SK-N-SH treated with all-trans-retinoic acid at 6 μM for 48 hours (cell line): ENCODE measurements at regions not wholly inside any gene's neighbourhood (a gene's known extent, or its start where the extent isn't known, plus 50 kb on each side); places are given as distances from the start of the nearest gene placed in this dataset.
"Not testable (repeated sequence)": the region's sequence is repeated elsewhere in the genome, so short reads cannot be mapped to it uniquely, and the experiment has no call there.

ENCODE experiments used
- ATAC-seq: fragments of 200-7000 bp; cut with Tn5 transposase; 3 replicates; pipeline ENCODE4 v1.9.1; 2020; ENCODE audit warnings: mild to moderate bottlenecking, moderate library complexity
- ARNTL ChIP-seq: fragments of 450-650 bp; formaldehyde crosslinking; IDR thresholded peaks from 2 replicates; pipeline ENCODE4 v1.5.0; 2020; ENCODE audit warnings: low read depth, mild to moderate bottlenecking, moderate library complexity, borderline replicate concordance
- BACH2 ChIP-seq: fragments of 250-450 bp; sonication (Bioruptor Pico); IDR thresholded peaks from 2 replicates; pipeline ENCODE4 v1.9.0; 2021; ENCODE audit warnings: mild to moderate bottlenecking, borderline replicate concordance
- CREB5 ChIP-seq: fragments of 250-450 bp; sonication (Bioruptor Pico); IDR thresholded peaks from 2 replicates; pipeline ENCODE4 v1.5.1; 2020; ENCODE audit warnings: low read depth, mild to moderate bottlenecking, moderate library complexity
- CSDC2 ChIP-seq: fragments of 250-450 bp; sonication (Bioruptor Pico); IDR thresholded peaks from 2 replicates; pipeline ENCODE4 v1.5.0; 2020; ENCODE audit warnings: mild to moderate bottlenecking, moderate library complexity
- ESRRG ChIP-seq: fragments of 250-450 bp; sonication (Bioruptor Pico); IDR thresholded peaks from 2 replicates; pipeline ENCODE4 v1.6.1; 2021; ENCODE audit warnings: mild to moderate bottlenecking
- GLIS3 ChIP-seq: fragments of 250-450 bp; sonication (Bioruptor Pico); IDR thresholded peaks from 2 replicates; pipeline ENCODE4 v1.5.0; 2020; ENCODE audit warnings: mild to moderate bottlenecking, moderate library complexity
- ISL1 ChIP-seq: fragments of 250-450 bp; sonication (Bioruptor Pico); IDR thresholded peaks from 2 replicates; pipeline ENCODE4 v2.1.2; 2022; ENCODE audit warnings: mild to moderate bottlenecking, moderate library complexity
- OSR1 ChIP-seq: fragments of 250-450 bp; sonication (Bioruptor Pico); IDR thresholded peaks from 2 replicates; pipeline ENCODE4 v1.8.0; 2022; ENCODE audit warnings: moderate library complexity, mild to moderate bottlenecking, inconsistent platforms
- PATZ1 ChIP-seq: fragments of 250-450 bp; sonication (Bioruptor Pico); IDR thresholded peaks from 2 replicates; pipeline ENCODE4 v1.8.0; 2020; ENCODE audit warnings: mild to moderate bottlenecking, moderate library complexity, borderline replicate concordance
- POU6F1 ChIP-seq: fragments of 250-450 bp; sonication (Bioruptor Pico); IDR thresholded peaks from 2 replicates; pipeline ENCODE4 v1.8.0; 2021; ENCODE audit warnings: low read depth, mild to moderate bottlenecking, moderate library complexity, borderline replicate concordance
- PPARA ChIP-seq: fragments of 250-450 bp; sonication (Bioruptor Pico); IDR thresholded peaks from 2 replicates; pipeline ENCODE4 v1.5.0; 2020; ENCODE audit warnings: mild to moderate bottlenecking, borderline replicate concordance
- RARB ChIP-seq: fragments of 250-450 bp; sonication (Bioruptor Pico); IDR thresholded peaks from 2 replicates; pipeline ENCODE4 v1.8.0; 2021; ENCODE audit warnings: mild to moderate bottlenecking, moderate library complexity
- TCF4 ChIP-seq: fragments of 250-450 bp; sonication (Bioruptor Pico); IDR thresholded peaks from 2 replicates; pipeline ENCODE4 v1.8.0; 2021; ENCODE audit warnings: mild to moderate bottlenecking, moderate library complexity, borderline replicate concordance
- TSHZ2 ChIP-seq: fragments of 250-450 bp; sonication (Bioruptor Pico); IDR thresholded peaks from 2 replicates; pipeline ENCODE4 v1.5.0; 2020; ENCODE audit warnings: mild to moderate bottlenecking, moderate library complexity
- ZC3H10 ChIP-seq: fragments of 250-450 bp; sonication (Bioruptor Pico); IDR thresholded peaks from 2 replicates; pipeline ENCODE4 v1.5.1; 2021; ENCODE audit warnings: mild to moderate bottlenecking, moderate library complexity
- ZFP3 ChIP-seq: fragments of 250-450 bp; sonication (Bioruptor Pico); IDR thresholded peaks from 2 replicates; pipeline ENCODE4 v1.5.0; 2020; ENCODE audit warnings: mild to moderate bottlenecking, moderate library complexity
- ZFP30 ChIP-seq: fragments of 450-650 bp; formaldehyde crosslinking; IDR thresholded peaks from 2 replicates; pipeline ENCODE4 v1.5.0; 2022; ENCODE audit warnings: mild to moderate bottlenecking, moderate library complexity
- ZNF565 ChIP-seq: fragments of 450-650 bp; formaldehyde crosslinking; conservative IDR thresholded peaks from 2 replicates; pipeline ENCODE4 v1.5.0; 2020; ENCODE audit warnings: low read depth, mild to moderate bottlenecking, moderate library complexity
- ZNF8 ChIP-seq: fragments of 450-650 bp; formaldehyde crosslinking; IDR thresholded peaks from 2 replicates; pipeline ENCODE4 v1.5.0; 2020; ENCODE audit warnings: mild to moderate bottlenecking, moderate library complexity

DNA sequence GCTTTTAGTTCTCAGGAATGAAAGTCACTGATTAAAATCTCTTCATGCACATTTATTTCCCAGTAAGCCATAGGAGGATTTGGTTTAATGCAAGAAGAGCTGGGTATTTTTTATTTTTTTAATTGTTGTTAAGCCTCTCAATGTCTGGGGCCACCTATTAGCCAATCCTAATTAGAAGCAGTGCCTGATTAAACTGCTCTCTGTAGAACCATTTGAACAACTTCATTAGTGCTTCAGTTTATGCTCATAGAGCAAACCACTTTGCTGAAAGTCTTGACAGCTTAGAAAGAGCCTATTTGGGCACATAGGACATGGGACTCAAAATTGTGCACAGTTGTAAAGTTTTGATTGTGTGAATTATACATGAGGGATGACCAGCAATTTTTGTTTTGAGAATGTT, 548.9 kb downstream of the FRK start:
- no peak for ATAC-seq
- no peak for TF ChIP-seq BACH2
- no peak for TF ChIP-seq PATZ1 (CRISPR knock-in tag)

- not testable (repeated sequence) for ATAC-seq
Measured at GRCh38 chr6:115502432-115502831, 558.3 kb downstream of the FRK start.

DNA sequence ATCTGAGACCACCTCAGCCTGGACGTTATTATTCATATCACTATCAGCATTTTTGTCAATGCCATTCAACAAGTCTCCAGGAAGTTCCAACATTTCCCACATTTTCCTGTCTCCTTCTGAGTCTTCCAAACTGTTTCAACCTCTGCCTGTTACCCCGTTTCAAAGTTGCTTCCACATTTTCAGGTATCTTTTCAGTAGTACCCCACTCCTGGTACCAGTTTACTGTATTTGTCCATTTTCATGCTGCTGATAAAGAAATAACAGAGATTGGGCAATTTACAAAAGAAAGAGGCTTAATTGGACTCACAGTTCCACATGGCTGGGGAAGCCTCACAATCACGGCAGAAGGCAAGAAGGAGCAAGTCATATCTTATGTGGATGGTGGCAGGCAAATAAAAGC, 565.5 kb downstream of the FRK start:
- TF ChIP-seq ARNTL (CRISPR knock-in tag) (no peak), ZFP3 (CRISPR knock-in tag) (no peak), RARB (CRISPR knock-in tag) (no peak), ZC3H10 (no peak), CSDC2 (no peak), BACH2 (no peak), ISL1 (CRISPR knock-in tag) (no peak), ZNF565 (CRISPR knock-in tag) (no peak), PATZ1 (CRISPR knock-in tag) (no peak)
- ATAC-seq: no peak

DNA sequence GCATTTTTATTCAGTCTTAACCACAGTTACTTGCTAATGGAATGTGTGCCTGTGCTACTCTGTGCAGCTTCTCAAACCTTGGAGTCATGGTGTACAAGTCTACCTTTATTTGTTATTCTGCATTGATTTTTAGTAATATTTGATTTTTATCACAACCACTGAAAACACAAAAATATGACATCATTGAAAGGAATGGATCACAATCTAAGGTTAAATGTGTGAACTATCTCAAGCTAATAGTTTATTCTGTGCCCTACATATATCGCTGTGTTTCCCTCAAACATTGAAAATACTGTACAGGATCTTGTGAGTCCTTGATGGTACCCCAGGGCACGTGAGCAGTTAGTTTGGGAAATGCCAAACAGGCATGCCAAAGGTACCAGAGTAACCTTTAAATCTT, 573.4 kb downstream of the FRK start:
- no peak for TF ChIP-seq CREB5 (CRISPR knock-in tag)
- TF ChIP-seq ESRRG (CRISPR knock-in tag): no peak
- no peak for TF ChIP-seq POU6F1 (CRISPR knock-in tag)
- TF ChIP-seq, all 23 proteins: peak for 0
- ATAC-seq: no peak

- ATAC-seq: no peak
- TF ChIP-seq TCF4: no peak
- TF ChIP-seq ZNF8 (CRISPR knock-in tag): no peak
- no peak for TF ChIP-seq ZNF565 (CRISPR knock-in tag)
- no peak for TF ChIP-seq ESRRG (CRISPR knock-in tag)
- no peak for TF ChIP-seq ISL1 (CRISPR knock-in tag)
- TF ChIP-seq TSHZ2 (CRISPR knock-in tag): no peak
- TF ChIP-seq RARB (CRISPR knock-in tag): no peak
- no peak for TF ChIP-seq PPARA
- no peak for TF ChIP-seq ZC3H10
- TF ChIP-seq ZFP30 (CRISPR knock-in tag): no peak
- TF ChIP-seq OSR1 (CRISPR knock-in tag): no peak
- TF ChIP-seq GLIS3: no peak
- TF ChIP-seq CSDC2: no peak
- no peak for TF ChIP-seq CREB5 (CRISPR knock-in tag)
- no peak for TF ChIP-seq POU6F1 (CRISPR knock-in tag)
- TF ChIP-seq ZFP3 (CRISPR knock-in tag): no peak
- TF ChIP-seq PATZ1 (CRISPR knock-in tag): no peak
Measured at GRCh38 chr6:115485400-115485799, 575.3 kb downstream of the FRK start.
